ENCODE measurements at regions not wholly inside any gene's neighbourhood (a gene's known extent, or its start where the extent isn't known, plus 50 kb on each side); places are given as distances from the start of the nearest gene placed in this dataset.
"Not testable (repeated sequence)": the region's sequence is repeated elsewhere in the genome, so short reads cannot be mapped to it uniquely, and the experiment has no call there.

DNA sequence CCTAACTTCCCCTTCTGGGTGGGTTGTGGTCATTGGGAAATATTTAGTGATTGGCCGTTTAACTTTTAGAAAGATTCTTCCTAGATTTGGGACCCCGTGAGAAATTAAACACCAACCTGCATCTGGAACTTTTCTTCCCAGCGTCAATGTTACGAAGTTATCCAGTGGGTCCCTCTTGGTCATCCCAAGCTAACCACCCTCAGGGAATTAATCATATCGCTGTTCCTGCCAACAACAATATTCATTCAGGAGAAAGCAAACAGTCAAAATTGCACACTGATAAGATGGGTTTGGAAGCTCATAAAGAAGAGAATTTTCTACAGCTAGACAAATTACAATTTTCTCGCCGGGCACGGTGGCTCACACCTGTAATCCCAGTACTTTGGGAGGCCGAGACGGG, 121.2 kb upstream of the STX18 start:
- DNase-seq = no peak

DNA sequence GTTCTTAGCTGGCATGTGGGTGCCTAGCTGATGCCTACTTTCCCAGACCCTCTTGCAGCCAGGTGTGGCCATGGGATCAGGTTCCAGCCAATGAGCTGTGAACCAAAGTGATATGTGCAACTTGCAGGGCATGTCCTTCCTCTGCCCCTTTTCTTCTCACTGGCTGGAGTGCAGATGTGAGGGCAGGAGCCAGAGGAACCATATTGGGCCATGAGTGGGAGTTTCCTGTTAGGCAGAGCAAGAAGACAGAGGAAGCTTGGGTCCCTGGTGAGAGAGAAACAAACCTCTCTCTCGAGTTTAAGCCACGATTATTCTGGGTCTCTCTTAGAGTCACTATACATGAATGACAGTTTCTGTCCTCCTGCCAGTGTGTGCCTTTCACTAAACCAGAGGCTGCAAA, 120.4 kb upstream of the STX18 start:
- DNase-seq = no peak

DNA sequence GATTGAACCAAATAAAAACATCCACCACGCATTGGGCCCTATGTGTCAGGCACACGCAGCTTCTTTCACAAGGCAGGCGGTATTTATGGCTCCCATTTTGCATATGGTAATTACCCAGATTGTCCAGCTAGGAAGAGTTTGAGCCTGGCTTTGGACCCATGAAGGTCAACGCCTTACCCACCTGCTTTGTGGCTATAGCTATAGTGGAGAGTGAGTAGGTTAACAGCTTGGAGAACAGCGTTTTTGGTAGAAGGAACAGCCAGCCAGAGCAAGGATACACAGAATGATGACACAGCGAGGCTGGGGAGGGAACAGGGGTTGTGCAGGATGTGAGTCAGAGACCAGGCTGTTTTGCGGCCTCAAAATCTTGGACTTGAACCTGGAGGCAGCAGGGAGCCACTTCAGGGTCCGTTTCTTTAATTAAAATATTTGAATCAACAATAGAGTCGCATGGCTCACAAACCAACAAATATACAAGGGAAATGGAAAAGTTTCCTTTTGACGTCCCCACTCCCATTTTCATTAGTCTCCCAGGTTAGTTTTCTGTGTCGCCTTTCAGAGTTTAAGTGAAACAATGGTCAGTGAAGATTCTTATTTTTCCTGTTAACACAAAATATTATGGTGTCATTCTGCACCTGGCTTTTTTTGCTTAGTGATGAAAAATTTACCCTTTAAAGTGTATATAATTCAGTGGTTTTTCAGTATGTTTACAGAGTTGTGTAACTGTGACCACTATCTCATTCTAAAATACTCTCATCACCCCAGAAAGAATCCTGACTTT, 118.2 kb upstream of the STX18 start:
- no peak for DNase-seq

DNA sequence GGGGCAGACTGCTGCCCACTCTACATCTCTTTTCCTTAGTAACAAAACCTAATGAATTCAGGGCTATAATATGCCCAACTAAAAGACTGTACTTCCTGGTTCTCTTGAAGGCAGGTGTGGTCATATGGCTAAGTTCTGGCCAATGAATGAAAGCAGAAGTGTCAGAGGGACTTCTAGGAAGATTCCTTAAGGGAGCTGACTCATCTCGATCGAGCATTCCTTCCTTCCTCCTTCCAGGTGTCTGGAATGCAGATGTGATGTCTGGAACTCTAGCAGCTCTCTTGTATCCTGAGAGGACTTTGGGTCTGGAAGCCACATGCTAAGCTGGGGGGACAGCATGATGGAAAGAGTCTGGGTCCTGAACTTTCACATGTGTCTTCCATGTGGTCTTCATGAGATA, 116.2 kb upstream of the STX18 start:
- no peak for DNase-seq

GRCh38 chr4:4656977-4657376, 115.1 kb upstream of the STX18 start:
- no peak for DNase-seq

GRCh38 chr4:4655901-4656300, 114.1 kb upstream of the STX18 start:
- no peak for DNase-seq

- DNase-seq = no peak
Measured at GRCh38 chr4:4655011-4655410, 113.2 kb upstream of the STX18 start.

- no peak for DNase-seq
Measured at GRCh38 chr4:4651811-4652755, 110.2 kb upstream of the STX18 start.

DNA sequence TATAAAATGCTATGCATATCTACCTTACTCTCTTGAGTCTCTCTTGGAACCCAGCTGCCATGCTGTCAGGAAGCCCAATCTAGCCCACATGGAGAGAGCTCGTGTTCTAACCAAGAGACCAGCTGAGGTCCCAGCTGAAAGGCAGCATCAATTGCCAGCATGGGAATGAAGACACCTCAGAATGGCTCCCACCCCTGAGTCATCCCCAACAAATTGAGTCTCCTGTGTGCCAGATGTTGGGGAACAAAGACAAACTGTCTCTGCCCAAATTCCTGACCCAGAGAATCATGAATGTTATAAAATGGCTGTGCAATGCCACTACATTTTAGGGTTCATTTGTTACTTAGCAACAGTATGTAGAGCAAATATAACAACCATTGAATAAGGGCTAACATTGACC, 105.2 kb upstream of the STX18 start:
- DNase-seq = no peak

DNA sequence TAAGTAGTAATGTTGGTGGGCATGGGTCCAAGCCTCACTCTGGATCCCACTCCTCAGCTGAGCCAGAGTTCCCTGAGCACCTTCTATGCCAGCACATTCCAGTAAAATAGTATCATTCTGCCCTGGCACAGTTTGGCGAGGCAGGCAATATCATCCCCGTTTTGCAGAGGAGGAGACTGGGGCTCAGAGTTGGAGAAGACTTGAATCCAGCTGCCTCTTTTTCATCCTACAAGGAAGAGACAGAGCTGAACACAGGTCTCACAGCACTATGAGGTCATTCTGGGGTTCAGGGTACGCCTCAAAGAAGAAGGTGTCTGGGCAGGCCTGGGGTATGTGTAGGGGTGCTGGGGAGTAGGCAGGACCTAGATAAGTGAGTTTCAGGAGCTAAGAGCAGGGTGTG, 103.9 kb upstream of the STX18 start:
- DNase-seq = no peak

DNA sequence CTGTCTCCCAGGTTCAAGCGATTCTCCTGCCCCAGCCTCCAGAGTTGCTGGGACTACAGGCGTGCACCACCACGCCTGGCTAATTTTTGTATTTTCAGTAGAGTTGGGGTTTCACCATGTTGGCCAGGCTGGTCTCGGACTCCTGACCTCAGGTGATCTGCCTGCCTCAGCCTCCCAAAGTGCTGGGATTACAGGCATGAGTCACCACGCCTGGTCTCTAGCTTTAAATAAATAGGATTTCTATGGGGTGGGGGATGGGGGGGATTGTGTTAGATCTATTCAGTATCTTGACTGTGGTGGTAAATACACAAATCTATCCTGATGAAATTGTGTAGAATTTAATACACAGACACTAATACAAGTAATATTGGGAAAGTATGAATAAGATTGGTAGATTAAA, 102.4 kb upstream of the STX18 start:
- DNase-seq = not testable (repeated sequence)

GRCh38 chr4:4643743-4644142, 101.9 kb upstream of the STX18 start:
- not testable (repeated sequence) for DNase-seq

DNA sequence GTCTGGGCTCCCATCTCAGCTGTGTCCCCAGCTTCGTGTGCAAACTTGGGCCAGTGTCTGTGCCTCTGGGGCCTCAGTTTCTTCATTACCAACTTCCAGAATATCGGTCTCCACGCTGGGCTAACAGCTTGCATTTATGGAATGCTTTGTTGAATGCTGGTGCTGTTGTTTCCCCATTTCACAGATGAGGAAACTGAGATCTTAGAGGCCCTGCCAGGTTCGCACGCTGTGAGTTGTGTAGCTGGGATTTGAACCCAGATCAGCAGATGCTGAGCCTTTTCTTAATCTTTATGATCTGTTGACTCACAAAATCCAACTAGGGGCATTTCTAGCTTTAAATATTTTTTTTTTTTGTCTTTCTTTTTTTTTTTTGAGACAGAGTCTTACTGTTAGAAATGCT, 101.5 kb upstream of the STX18 start:
- DNase-seq = no peak

DNA sequence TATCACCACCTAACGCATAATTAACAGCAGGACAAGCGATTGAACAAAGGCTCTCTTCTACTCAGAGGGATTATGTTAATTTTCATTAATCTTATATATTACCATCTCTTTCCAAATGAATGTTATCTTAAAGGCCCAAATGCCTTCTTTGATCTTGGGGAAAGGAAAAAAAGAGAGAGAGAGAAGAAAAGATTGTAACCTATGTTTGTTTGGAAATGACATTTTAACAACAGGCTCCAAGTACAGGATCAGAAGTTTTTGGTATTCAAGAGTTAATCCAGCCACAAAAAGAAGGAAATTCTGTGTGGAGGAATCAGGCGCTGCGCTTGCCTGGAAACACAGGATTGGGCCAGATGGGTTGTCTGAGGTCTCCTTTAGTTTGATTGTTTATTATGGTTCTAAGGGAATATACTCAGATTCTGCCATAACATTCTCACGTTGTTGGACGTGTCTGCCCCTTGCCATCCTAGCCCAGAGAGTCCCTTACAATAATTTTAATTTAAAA, 100.7 kb upstream of the STX18 start:
- no peak for DNase-seq

GRCh38 chr4:4641661-4642495, 100.0 kb upstream of the STX18 start:
- no peak for DNase-seq

DNA sequence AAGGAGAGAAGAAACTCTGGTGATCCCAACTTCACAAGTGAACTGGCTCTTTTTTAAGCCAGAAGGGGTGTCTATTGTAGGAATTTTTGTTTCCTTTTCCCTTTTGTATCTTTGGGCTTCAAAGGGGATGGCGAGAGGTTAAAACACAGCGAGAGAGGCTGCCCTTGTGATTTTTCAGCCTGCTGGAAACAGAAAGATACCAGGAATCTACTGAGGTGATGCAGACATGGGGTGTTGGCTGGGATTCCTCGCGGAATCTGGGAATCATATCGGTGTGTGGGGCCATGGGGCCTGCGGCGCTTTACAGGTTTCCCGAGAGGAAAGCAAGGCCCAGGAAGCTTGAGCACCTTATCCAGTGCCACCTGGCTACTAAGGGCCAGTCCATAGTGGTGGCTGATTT, 99.4 kb upstream of the STX18 start:
- no peak for DNase-seq

DNA sequence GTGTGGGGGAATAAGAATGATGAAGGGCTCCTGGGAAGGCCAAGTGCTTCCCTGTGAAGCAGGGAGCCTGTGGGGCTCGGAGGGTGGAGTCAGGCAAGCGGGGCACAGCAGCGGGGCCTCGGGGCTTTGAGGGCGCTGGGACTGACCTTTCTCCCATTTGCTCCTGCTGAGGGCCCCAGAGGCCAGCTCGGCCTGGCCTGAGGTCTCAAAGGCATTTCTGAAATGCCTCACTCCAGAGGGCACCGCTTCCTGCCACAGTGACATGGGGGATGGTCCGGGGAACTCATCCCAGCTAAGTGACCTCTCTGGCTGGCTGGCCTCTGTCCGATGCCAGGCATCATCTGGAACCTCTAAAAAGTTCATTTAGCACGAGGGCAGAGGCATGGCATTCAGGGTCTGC, 98.8 kb upstream of the STX18 start:
- no peak for DNase-seq

- no peak for DNase-seq
Measured at GRCh38 chr4:4639370-4639769, 97.5 kb upstream of the STX18 start.

- DNase-seq = no peak
Measured at GRCh38 chr4:4637710-4638109, 95.9 kb upstream of the STX18 start.

- DNase-seq = no peak
Measured at GRCh38 chr4:4633431-4633830, 91.6 kb upstream of the STX18 start.

- no peak for DNase-seq
Measured at GRCh38 chr4:4631150-4631549, 89.3 kb upstream of the STX18 start.

GRCh38 chr4:4627906-4628305, 86.1 kb upstream of the STX18 start:
- DNase-seq = no peak

- DNase-seq = no peak
Measured at GRCh38 chr4:4627111-4627510, 85.3 kb upstream of the STX18 start.
